ENCODE measurements at regions not wholly inside any gene's neighbourhood (a gene's known extent, or its start where the extent isn't known, plus 50 kb on each side); places are given as distances from the start of the nearest gene placed in this dataset.

- H3K9me3 ChIP-seq = no peaks in the 10 kb centered on the region
- H3K4me3 ChIP-seq = no peak overlapping the region
- intact Hi-C loops (cut with DNase I, micrococcal nuclease) = no loop called here
- peaks cover 23% of the 10 kb centered on the region for H3K4me1 ChIP-seq (ENCODE audit: low read depth)
- TF ChIP-seq CTCF (IDR thresholded peaks at IDR 0.05) = no peak
- ATAC-seq (no peak), DNase-seq (no peak)
- no peaks in the 10 kb centered on the region for H3K36me3 ChIP-seq (ENCODE audit: low read depth)
These were observed 69.6 kb upstream of the MACF1 start for GRCh38 chr1:39134768-39135333.

GRCh38 chr1:39136638-39137037 is 67.9 kb upstream of the MACF1 start:
- no peaks in the 10 kb centered on the region for H3K9me3 ChIP-seq
- intact Hi-C loops (cut with DNase I, micrococcal nuclease) = no loop called here
- peaks cover 12% of the 10 kb centered on the region for H3K4me1 ChIP-seq (ENCODE audit: low read depth)
- no peak for TF ChIP-seq CTCF (IDR thresholded peaks at IDR 0.05)
- no peaks in the 10 kb centered on the region for H3K36me3 ChIP-seq (ENCODE audit: low read depth)
- no peak for DNase-seq
- H3K4me3 ChIP-seq = no peak overlapping the region
- no peak for ATAC-seq

GRCh38 chr1:39139723-39140360 is 64.7 kb upstream of the MACF1 start:
- TF ChIP-seq CTCF (IDR thresholded peaks at IDR 0.05) = no peak
- ATAC-seq = no peak
- DNase-seq = no peak
- Histone ChIP-seq H3K9me3 (no peaks in the 10 kb centered on the region), H3K4me3 (no peak overlapping the region), H3K36me3 (ENCODE audit: low read depth) (no peaks in the 10 kb centered on the region), H3K4me1 (ENCODE audit: low read depth) (no peaks in the 10 kb centered on the region)
- intact Hi-C loops (cut with DNase I, micrococcal nuclease) = no loop called here

GRCh38 chr1:39141925-39142324 is 62.6 kb upstream of the MACF1 start:
- no peak for DNase-seq
- ATAC-seq = no peak
- TF ChIP-seq CTCF (IDR thresholded peaks at IDR 0.05) = no peak
- Histone ChIP-seq H3K4me1 (ENCODE audit: low read depth) (no peaks in the 10 kb centered on the region), H3K36me3 (ENCODE audit: low read depth) (no peaks in the 10 kb centered on the region), H3K9me3 (no peaks in the 10 kb centered on the region), H3K4me3 (no peak overlapping the region)
- intact Hi-C loops (cut with DNase I, micrococcal nuclease) = no loop called here

DNA sequence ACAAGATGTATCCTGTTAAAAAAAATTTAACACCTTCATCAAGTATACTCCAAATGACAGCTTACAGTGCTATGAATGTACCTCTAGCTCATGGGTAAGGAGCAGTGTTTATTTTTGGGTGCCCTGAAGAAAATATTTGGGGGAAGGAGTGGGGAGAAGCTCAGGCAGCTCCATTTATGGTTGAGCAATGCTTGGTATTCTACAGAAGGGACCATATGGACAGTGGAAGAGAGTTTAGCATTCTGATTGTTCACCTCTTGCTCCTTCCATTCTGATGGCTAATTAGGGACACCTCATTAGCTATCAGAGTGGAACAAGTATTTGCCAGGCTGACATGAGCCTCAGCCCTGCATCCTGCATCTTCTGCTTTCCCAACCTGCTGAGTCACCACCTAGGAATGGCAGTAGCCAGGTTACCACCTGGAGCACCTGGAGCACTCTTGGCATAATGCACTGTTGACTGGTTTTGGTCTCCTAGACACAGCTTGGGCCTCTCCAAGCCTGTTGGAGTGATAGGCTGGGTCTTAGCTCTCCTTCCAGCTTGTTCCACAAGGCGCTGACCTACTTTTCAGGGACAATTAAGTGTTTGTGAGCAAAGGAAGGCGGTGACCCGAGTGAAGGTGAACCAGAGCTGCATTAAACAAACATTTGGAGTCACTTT is 62.0 kb upstream of the MACF1 start:
- ATAC-seq (peak; percentile 72), DNase-seq (no peak)
- no peak for TF ChIP-seq CTCF (IDR thresholded peaks at IDR 0.05)
- Histone ChIP-seq H3K4me3 (no peak overlapping the region), H3K36me3 (ENCODE audit: low read depth) (no peaks in the 10 kb centered on the region), H3K4me1 (ENCODE audit: low read depth) (no peaks in the 10 kb centered on the region), H3K9me3 (no peaks in the 10 kb centered on the region)
- intact Hi-C loops (cut with DNase I, micrococcal nuclease) = no loop called here

Data from mucosa of descending colon (tissue), 3 donors.